HG02763 (cell line): ENCODE measurements at regions not wholly inside any gene's neighbourhood (a gene's known extent, or its start where the extent isn't known, plus 50 kb on each side); places are given as distances from the start of the nearest gene placed in this dataset.
"Not testable (repeated sequence)": the region's sequence is repeated elsewhere in the genome, so short reads cannot be mapped to it uniquely, and the experiment has no call there.

Experiments used
- ATAC-seq: cut with Tn5 transposase; IDR thresholded peaks from one replicate; pipeline ENCODE4 v1.9.1; 2021; ENCODE audit warnings: mild to moderate bottlenecking, moderate library complexity; ENCODE audit not compliant: unreplicated experiment

GRCh38 chr22:47329727-47330650 lies 567.5 kb downstream of the TBC1D22A start:
- no peak for ATAC-seq

GRCh38 chr22:47328550-47329243 lies 566.2 kb downstream of the TBC1D22A start:
- ATAC-seq = no peak

DNA sequence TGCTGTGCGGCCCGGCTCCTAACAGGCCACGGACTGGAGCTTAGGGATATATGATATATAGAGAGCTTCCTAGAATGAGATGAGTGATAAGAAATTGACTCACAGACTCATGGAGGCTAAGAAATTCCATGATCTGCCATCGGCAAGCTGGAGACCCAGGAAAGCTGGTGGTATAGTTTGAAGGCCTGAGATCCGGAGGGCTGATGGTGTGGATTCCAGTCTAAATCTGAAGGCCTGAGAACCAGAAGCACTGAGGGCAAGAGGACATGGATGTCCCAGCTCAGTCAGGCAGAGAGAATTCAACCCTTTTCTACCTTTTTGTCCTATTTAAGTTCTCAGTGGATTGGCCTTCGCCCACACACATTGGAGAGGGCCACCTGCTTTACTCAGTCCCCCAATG lies 564.8 kb downstream of the TBC1D22A start:
- ATAC-seq = no peak

DNA sequence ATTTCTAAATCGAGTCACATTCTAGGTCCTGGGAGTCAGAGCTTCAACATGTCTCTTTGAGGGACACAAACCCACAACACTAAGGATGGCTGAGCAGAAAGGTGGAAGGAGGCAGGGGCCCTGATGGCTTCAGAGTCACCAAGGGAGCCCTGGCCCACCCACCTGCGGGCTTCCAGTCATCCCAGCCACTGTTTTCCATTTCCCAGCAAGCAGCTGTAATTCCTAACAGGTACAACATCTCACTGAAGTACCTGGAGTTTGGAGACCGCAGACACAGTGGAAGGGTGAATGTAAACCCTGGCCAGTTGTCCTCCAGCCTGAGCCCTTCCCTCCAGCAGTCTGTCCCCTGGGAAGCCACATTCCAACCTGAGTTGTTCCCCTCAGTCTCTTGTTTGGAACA lies 562.8 kb downstream of the TBC1D22A start:
- ATAC-seq = no peak

- ATAC-seq = no peak
Measured at GRCh38 chr22:47324435-47324990, 562.1 kb downstream of the TBC1D22A start.

DNA sequence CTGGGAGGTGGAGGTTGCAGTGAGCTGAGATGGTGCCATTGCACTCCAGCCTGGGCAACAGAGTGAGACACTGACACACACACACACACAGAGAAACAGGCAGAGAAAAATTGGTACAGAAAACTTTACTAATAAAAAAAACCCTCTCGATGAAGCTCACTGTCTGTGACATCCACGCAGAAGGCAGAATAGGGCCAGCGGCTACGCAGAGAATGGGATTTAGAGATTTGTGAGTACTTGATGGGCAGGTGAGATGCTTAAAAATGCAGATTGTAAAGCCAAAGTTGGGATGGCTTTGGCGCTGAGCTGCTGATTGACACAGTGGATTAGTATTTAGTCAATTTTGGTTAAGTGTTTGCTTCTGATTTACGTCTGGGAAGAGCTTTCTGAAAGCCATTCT lies 561.1 kb downstream of the TBC1D22A start:
- ATAC-seq = no peak

DNA sequence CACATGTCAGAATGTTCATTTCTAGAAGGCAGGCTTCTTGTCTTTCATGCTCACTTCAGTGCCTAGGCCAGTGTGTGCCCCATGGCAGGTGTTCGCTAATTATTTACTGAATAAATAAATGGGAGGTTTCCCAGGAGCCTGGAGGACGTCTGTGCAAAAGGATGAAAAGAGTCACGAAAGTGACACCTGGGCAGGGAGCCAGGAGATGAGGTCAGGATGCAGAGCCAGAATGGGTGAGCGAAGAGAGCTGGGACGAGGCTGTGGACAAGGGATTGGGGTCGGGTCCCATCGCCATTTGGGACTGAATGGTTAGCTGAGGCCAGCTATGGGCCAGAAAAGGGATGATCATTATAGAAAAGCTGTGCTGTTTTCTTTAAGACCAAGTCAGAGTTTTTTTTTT lies 560.4 kb downstream of the TBC1D22A start:
- ATAC-seq = no peak

- ATAC-seq = no peak
Measured at GRCh38 chr22:47320560-47320959, 558.1 kb downstream of the TBC1D22A start.

DNA sequence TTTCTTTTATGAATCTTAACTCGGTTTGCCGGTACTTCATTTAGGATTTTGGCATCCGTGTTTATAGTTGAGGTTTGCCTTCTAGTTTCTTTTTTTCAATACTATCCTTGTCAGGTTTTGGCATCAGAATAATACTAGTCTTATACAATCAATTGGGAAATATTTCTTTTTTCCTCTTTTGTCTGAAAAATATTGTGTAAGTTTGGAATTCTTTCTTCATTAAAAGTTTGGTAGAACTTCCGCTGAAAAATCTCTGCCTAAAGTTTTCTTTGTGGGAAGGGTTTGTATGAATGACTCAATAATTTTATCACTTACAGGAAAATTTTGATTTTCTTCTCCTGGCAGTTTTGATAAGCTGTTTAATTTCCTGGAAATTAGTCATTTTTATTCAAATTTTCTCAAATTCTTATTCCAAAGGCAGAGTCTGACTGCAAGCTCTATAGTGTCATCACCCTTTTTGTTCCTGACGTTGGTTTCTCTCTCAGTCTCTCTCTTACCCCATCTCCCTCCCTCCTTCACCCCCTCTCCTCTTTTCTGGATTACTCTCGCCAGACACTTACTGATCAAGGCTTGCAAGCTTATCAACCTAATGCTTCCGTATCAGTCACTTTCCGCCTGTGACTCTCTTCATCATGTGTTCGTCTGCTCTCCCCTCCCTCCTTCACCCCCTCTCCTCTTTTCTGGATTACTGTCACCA lies 555.7 kb downstream of the TBC1D22A start:
- no peak for ATAC-seq

- no peak for ATAC-seq
Measured at GRCh38 chr22:47315862-47316419, 553.5 kb downstream of the TBC1D22A start.

DNA sequence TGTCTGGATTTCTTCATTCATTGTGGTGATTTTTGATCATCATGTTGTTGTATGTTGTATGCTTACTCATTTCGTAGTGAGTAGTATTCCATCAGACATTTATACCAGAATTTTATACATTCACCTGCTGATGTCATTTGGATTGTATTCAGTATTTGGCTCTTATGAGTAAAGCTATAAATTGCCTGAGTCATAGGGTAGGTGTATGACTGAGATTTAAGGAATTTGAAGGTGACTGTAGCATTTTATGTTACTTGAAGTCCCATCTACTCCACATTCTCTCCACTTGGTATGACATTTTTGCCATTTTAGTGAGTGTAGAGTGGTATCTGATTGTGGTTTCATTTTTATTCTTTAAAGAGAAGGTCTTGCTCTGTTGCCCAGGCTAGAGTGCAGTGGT lies 548.2 kb downstream of the TBC1D22A start:
- ATAC-seq = no peak

- no peak for ATAC-seq
Measured at GRCh38 chr22:47309946-47310345, 547.5 kb downstream of the TBC1D22A start.

GRCh38 chr22:47309476-47309875 lies 547.0 kb downstream of the TBC1D22A start:
- no peak for ATAC-seq

DNA sequence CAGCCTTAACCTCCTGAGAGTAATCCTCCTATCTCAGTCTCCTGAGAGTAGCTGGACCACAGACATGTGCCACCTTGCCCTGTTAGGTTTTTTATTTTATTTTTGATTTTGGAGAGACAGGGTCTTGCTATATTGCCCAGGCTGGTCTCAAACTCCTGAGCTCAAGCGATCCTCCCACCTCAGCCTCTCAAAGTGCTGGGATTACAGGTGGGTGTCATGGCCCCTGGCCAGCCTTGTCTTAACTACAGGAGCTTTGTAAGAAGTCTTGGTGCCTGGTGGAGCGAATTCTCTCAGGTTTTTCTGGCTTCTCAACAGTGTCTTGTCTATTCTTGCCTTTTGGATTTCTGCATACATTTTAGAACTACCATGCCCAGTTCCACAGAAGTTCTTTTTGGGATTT lies 546.4 kb downstream of the TBC1D22A start:
- ATAC-seq = no peak

GRCh38 chr22:47307822-47308221 lies 545.4 kb downstream of the TBC1D22A start:
- no peak for ATAC-seq

- ATAC-seq = no peak
Measured at GRCh38 chr22:47307326-47307725, 544.9 kb downstream of the TBC1D22A start.

DNA sequence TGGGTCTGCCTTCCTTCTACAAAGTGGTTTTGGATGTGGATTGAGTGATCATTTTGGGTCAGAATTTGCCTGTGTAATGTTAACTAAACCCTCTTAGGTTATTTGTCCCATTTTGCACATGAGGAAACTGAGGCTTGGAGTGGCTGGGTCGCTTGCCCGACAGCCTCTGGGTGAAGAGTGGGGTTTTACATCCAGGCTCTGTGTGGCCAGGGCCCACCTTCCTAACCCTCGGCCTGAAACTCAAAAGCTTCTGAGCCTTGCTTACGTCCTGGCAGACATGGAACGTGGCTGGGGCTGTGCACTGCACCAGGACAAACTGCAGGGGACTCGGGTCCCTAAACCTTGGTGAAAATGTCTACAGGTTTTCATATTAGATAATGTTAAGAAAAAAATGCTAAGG lies 542.4 kb downstream of the TBC1D22A start:
- ATAC-seq = no peak

- ATAC-seq = no peak
Measured at GRCh38 chr22:47304191-47304831, 541.9 kb downstream of the TBC1D22A start.

- ATAC-seq = no peak
Measured at GRCh38 chr22:47303161-47303890, 540.9 kb downstream of the TBC1D22A start.

DNA sequence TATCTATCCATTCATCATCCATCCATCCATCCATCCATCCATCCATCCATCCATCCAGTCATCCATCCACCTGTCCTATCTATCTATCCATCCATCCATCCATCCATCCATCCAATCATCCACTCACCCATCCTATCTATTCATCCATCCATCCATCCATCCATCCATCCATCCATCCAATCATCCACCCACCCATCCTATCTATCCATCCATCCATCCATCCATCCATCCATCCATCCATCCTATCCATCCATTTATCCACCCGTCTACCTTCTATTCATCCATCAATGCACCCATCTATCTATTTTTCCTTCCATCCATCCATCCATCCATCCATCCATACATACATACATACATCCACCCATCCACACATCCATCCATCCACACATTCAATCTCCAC lies 540.1 kb downstream of the TBC1D22A start:
- ATAC-seq = not testable (repeated sequence)
